Duodenal mucosa (tissue), 2 donors: ENCODE measurements at regions not wholly inside any gene's neighbourhood (a gene's known extent, or its start where the extent isn't known, plus 50 kb on each side); places are given as distances from the start of the nearest gene placed in this dataset.

Source experiments
- H3K27ac ChIP-seq: one replicate; pipeline ENCODE4 v1.7.0; 2013; ENCODE audit warnings: low read depth, low read length
- H3K27me3 ChIP-seq, 2 donors: one replicate each; pipeline ENCODE4 v1.7.0; 2013; ENCODE audit warnings: low read length in 2 of 2, control low read depth in 1 of 2; ENCODE audit not compliant: insufficient read depth in 2 of 2, control insufficient read depth in 1 of 2
- H3K36me3 ChIP-seq, 2 donors: one replicate each; pipeline ENCODE4 v1.7.0; 2013; ENCODE audit warnings: low read length in 2 of 2, control low read depth in 1 of 2; ENCODE audit not compliant: insufficient read depth in 2 of 2, control insufficient read depth in 1 of 2
- H3K4me1 ChIP-seq, 2 donors: one replicate each; pipeline ENCODE4 v1.7.0; 2013; ENCODE audit warnings: low read length in 2 of 2, control low read depth in 1 of 2; ENCODE audit not compliant: insufficient read depth in 2 of 2, control insufficient read depth in 1 of 2
- H3K4me3 ChIP-seq, 2 donors: one replicate each; pipeline ENCODE4 v1.7.0; 2013; ENCODE audit warnings: low read length in 2 of 2, low read depth in 1 of 2
- H3K9ac ChIP-seq, 2 donors: one replicate each; pipeline ENCODE4 v1.7.0; 2013; ENCODE audit warnings: low read length in 2 of 2, low read depth in 1 of 2
- H3K9me3 ChIP-seq, 2 donors: one replicate each; pipeline ENCODE4 v1.7.0; 2013; ENCODE audit warnings: low read length in 2 of 2, control low read depth in 1 of 2; ENCODE audit not compliant: control insufficient read depth in 1 of 2

DNA sequence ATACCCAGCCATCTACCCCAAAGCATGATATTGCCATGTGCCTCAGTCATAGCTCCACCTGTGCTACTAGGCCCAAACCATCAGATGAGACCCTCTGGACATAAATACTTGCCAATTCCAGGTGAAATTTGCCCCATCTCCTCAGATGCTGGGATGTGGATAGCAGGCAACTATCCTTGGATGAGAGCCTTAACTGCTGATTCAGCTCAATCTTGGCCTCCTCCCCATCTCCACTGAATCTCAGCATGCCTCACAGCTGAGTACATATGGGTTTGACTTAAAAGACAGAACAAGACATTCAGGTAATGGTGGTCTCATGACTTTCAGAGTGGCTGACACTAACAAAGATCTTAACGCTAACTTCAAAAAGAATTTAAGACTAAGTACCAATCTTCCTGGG lies 50.8 kb upstream of the KLHL13 start:
- Histone ChIP-seq H3K4me1 (peaks cover 0 to 8% of the 10 kb centered on the region in 2 donors), H3K9ac (no peak overlapping the region), H3K27ac (no peak overlapping the region), H3K4me3 (no peak overlapping the region), H3K9me3 (no peaks in the 10 kb centered on the region), H3K36me3 (no peaks in the 10 kb centered on the region), H3K27me3 (no peaks in the 10 kb centered on the region)

DNA sequence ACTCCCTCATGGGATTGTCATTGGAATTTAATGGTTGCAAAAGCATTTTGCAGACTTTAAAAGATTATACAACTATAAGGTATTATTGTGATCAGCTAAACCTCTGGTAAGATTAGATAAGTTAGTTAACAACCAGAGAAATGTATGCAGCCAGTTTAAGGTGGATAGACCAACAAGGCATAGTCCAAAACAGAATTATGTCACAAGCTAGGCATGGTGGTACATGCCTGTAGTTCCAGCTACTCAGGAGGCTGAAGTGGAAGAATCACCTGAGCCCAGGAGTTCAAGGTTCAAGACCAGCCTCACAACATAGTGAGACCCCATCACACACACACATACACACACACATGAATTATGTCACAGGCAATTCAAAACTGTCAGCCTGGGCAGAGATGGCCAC lies 54.7 kb upstream of the KLHL13 start:
- Histone ChIP-seq H3K9me3 (no peaks in the 10 kb centered on the region), H3K27ac (no peak overlapping the region), H3K36me3 (no peaks in the 10 kb centered on the region), H3K4me1 (peaks cover 0 to 8% of the 10 kb centered on the region in 2 donors), H3K9ac (no peak overlapping the region), H3K27me3 (no peaks in the 10 kb centered on the region), H3K4me3 (no peak overlapping the region)

DNA sequence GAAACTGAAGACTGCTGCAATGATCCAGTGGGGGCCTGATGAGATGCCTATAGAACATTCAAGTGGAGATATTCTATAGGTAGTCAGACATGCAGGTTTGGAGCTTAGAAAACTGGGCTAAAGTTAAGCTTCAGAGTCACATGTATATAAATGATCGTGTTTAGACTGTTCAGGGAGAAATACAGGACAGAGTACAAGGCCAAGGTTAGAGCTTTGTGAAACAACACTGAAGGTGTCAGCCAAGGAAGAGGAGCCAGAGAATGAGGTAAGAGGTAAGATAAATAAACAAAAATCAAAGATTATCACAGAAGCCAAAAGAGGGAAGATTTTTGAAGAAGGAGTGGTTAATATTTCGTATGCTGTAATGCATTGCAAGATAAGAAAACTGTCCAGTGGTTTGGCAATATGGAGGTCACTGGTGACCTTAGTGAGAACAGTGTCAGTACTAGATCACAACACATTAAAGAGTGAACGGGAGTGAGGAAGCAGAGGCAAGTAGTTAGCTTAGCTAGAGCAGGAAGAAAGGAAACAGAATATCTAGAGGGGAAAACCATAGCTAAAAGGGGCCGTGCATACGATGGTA lies 58.0 kb upstream of the KLHL13 start:
- H3K4me3 ChIP-seq: no peak overlapping the region
- no peak overlapping the region for H3K27ac ChIP-seq
- H3K27me3 ChIP-seq: no peaks in the 10 kb centered on the region
- H3K9me3 ChIP-seq: no peaks in the 10 kb centered on the region
- no peak overlapping the region for H3K9ac ChIP-seq
- H3K36me3 ChIP-seq: no peaks in the 10 kb centered on the region
- H3K4me1 ChIP-seq: peaks cover 0 to 8% of the 10 kb centered on the region in 2 donors

DNA sequence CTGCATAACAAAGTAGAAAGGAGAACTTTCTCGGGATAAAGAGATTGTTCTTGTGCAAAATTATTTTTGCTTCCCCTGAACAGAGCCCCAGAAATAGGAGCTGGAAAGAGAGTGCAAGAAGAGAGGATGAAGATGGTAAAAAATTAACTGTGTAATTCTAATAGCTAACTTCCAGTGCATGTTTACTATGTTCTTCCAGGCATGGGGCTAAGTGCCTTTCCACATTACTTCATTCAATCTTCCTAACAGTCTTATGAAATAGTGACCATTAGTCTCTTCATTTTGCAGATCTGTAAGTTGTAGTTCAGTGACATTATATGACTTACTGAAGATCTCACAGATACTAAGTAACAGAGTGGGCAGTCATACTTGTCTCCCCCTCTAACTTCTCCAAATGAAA lies 61.1 kb upstream of the KLHL13 start:
- H3K27ac ChIP-seq: no peak overlapping the region
- no peak overlapping the region for H3K9ac ChIP-seq
- no peaks in the 10 kb centered on the region for H3K36me3 ChIP-seq
- H3K27me3 ChIP-seq: no peaks in the 10 kb centered on the region
- no peaks in the 10 kb centered on the region for H3K4me1 ChIP-seq
- H3K9me3 ChIP-seq: no peaks in the 10 kb centered on the region
- H3K4me3 ChIP-seq: no peak overlapping the region

DNA sequence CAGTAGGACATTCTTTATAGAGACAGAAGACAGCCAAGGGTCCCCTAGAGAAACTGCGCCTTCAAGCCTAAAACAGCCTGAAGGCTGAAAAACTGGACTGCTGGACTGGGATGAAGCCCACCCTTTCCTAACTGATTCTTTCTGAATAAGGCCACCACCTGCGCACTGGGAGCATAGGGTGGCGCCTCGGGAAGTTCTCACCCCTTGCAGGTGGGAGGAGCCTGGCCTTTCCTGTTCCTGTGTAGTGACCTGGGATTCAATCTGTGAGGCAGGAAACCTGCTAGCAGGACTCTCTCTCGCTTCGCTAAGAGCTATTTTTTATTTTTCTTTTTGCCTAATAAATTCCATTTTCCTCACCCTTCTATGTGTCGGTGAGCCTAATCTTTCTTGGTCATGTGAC lies 61.8 kb upstream of the KLHL13 start:
- Histone ChIP-seq H3K9ac (no peak overlapping the region), H3K4me1 (no peaks in the 10 kb centered on the region), H3K9me3 (no peaks in the 10 kb centered on the region), H3K27ac (no peak overlapping the region), H3K4me3 (no peak overlapping the region), H3K27me3 (no peaks in the 10 kb centered on the region), H3K36me3 (no peaks in the 10 kb centered on the region)

DNA sequence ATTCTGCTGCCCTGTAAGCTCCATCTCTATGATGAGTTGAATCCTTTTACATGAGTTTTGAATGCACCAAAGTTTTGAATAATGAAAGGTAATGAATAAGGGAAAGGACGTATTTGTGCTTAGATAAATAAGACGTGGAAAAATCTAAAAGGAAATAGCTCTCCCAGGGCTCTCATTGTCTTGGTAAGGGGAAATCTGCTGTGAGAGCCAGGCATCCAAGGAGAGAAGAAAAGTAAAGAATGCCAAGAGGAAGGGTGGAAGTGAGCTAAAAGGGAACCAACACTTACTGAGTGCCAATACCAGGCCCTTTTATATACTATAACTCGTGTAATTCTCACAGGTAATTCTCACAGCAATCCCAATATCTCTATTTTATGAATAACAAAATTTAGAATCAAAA lies 62.6 kb upstream of the KLHL13 start:
- Histone ChIP-seq H3K27me3 (no peaks in the 10 kb centered on the region), H3K9me3 (no peaks in the 10 kb centered on the region), H3K4me3 (no peak overlapping the region), H3K9ac (no peak overlapping the region), H3K4me1 (no peaks in the 10 kb centered on the region), H3K36me3 (no peaks in the 10 kb centered on the region), H3K27ac (no peak overlapping the region)

DNA sequence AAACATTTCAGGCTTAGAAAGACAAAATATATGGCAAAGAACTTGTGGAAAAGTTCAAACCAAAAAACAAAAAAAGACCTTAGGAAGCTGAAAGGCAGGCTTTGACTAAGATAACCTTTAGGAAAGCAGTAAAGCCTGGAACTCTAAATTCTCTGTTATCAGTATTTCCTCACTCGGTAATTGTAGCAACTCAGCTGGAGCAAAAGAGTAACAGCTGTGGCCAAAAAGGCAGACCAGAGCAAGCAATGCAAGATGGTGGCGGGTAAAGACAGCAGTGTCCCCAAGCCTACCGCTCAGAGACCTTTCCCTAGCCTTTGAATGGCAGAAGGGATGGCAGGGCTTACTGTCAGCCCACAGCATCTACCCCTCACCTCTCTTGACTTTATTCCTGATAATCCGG lies 63.1 kb upstream of the KLHL13 start:
- Histone ChIP-seq H3K4me3 (no peak overlapping the region), H3K27me3 (no peaks in the 10 kb centered on the region)

DNA sequence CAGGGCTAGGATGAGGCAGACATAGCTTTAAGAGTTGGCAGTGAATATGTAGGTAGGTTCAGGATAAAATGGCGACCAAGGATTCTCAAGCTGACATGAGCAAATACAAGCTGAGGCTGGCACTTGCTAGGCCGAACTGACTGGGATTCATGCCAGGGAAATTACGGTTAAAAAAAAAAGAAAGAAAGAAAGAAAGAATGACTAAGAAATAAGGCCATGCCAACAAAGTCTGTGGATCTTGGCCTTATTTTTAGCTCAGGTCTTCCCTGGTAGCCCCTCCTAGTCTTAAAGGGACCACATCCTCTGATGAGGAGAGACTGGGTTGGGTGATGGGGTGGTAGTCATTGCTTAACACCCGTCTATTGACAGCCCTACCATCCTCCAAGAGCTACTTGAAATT lies 64.4 kb upstream of the KLHL13 start:
- Histone ChIP-seq H3K4me3 (no peak overlapping the region), H3K9ac (no peak overlapping the region), H3K36me3 (no peaks in the 10 kb centered on the region)

More for the DNA sequence above, 63.1 kb upstream of the KLHL13 start:
- Histone ChIP-seq H3K27ac (no peak overlapping the region), H3K4me1 (no peaks in the 10 kb centered on the region), H3K36me3 (no peaks in the 10 kb centered on the region), H3K9me3 (no peaks in the 10 kb centered on the region), H3K9ac (no peak overlapping the region)

DNA sequence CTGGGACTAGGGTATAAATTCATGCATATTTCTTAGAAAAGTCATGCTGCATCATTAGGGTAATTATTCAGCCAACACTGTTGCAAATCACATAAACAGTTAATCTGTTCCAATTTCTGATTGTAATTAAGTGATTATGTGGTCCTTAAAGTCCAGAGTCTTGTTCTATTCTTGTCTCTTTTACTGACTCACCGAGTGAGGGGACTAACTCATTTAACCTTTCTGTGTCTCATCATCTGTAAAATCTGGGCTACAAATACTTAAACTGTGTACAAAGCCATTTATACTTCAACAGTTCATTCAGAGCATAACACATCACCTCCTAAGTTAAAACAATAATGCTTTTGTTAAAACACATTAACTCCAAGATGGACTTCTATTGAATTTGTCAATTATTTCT lies 65.4 kb upstream of the KLHL13 start:
- H3K4me1 ChIP-seq: no peaks in the 10 kb centered on the region
- H3K9me3 ChIP-seq: no peaks in the 10 kb centered on the region
- no peak overlapping the region for H3K27ac ChIP-seq
- H3K27me3 ChIP-seq: no peaks in the 10 kb centered on the region
- H3K9ac ChIP-seq: no peak overlapping the region
- no peaks in the 10 kb centered on the region for H3K36me3 ChIP-seq
- H3K4me3 ChIP-seq: no peak overlapping the region

More for the DNA sequence above, 64.4 kb upstream of the KLHL13 start:
- no peak overlapping the region for H3K27ac ChIP-seq
- H3K9me3 ChIP-seq: no peaks in the 10 kb centered on the region
- no peaks in the 10 kb centered on the region for H3K27me3 ChIP-seq
- H3K4me1 ChIP-seq: no peaks in the 10 kb centered on the region

DNA sequence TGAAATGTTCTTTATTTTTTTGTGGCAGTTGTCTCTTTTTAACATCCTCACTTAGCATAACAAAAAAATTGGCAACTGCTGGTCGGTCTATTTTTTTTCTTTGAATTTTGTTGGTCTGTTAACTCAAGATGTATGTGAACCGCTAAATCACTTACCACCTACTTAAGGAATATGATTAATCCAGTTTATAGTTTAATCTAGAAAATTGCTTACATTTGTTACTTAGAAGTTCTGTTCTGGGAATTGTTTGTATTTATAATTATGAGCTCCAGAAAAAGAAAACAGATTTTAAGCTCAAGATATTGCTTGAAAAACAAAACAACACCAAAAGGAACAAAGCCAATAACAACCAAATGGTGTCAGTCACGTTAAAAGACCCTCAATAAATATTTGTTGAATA lies 66.1 kb upstream of the KLHL13 start:
- Histone ChIP-seq H3K9ac (no peak overlapping the region), H3K4me1 (no peaks in the 10 kb centered on the region), H3K27me3 (no peaks in the 10 kb centered on the region), H3K36me3 (no peaks in the 10 kb centered on the region), H3K27ac (no peak overlapping the region), H3K4me3 (no peak overlapping the region), H3K9me3 (no peaks in the 10 kb centered on the region)

DNA sequence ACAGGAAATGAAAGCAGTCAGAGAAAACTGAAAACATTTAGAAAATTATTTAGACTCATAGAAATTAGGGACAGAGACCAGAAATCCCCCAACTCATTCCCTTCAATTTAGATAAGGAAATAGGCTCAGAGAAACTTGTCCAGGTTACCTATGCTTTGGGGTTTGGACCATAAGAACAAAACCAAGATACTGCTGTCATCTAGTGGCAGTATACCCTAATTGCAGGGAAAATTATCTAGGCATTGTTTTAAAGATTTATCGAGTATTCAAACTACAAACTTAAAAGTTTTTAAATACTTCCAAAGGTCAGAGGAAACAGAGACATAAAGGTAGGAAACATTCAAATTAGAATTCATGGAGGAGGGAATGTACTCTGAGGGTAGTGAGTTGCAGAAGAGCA lies 67.0 kb upstream of the KLHL13 start:
- no peaks in the 10 kb centered on the region for H3K27me3 ChIP-seq
- H3K27ac ChIP-seq: no peak overlapping the region
- no peaks in the 10 kb centered on the region for H3K36me3 ChIP-seq
- H3K4me1 ChIP-seq: no peaks in the 10 kb centered on the region
- H3K9me3 ChIP-seq: no peaks in the 10 kb centered on the region
- H3K9ac ChIP-seq: no peak overlapping the region
- H3K4me3 ChIP-seq: no peak overlapping the region
